NB4 (cell line): ENCODE measurements at regions not wholly inside any gene's neighbourhood (a gene's known extent, or its start where the extent isn't known, plus 50 kb on each side); places are given as distances from the start of the nearest gene placed in this dataset.

ENCODE experiments used
- CTCF ChIP-seq: IDR thresholded peaks from one replicate; pipeline ENCODE4 v1.5.1; 2012; ENCODE audit warnings: low read depth, low read length
- MAX ChIP-seq: IDR thresholded peaks from 2 replicates; pipeline ENCODE4 v1.6.1; 2011; ENCODE audit warnings: low read depth, low read length
- MYC ChIP-seq: IDR thresholded peaks from 2 replicates; pipeline ENCODE4 v1.6.1; 2011; ENCODE audit warnings: low read depth, low read length
- POLR2A ChIP-seq: IDR thresholded peaks from 2 replicates; pipeline ENCODE4 v1.6.1; 2011; ENCODE audit warnings: mild to moderate bottlenecking; ENCODE audit not compliant: insufficient read length; ENCODE audit errors: extremely low read depth

- TF ChIP-seq CTCF: no peak
- no peak for TF ChIP-seq POLR2A
- no peak for TF ChIP-seq MAX
- TF ChIP-seq MYC: no peak
Measured at GRCh38 chr12:124454735-124455134, 112.7 kb downstream of the NCOR2 start.
